ENCODE measurements at regions not wholly inside any gene's neighbourhood (a gene's known extent, or its start where the extent isn't known, plus 50 kb on each side); places are given as distances from the start of the nearest gene placed in this dataset.

DNA sequence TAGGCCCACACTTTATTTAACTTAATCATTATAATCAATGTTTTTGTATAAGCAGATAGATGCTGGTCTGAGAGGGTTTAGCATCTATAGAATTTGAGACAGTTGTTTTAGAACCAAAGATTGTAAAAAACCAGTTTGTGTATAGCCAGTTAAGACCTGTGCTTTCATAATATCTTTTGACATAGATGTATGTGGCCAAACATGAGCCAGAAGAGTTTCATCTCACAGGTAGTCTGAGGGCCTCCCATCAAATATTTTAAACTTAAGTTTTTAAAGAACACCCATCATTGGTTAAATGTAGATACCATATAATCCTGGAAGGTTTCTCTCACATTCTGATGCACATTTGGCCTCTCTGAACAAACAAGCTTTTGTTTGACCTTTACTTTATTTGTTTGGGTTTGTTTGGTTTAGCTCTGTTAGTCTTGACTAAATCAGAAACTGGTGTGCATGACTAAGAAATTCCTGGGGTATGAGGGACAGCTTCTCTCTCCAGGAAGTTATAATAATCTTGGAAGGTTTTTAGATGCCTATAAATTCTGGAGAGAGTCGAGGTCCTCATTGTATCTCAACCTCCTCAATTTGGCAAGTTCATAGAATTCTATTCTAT, 58.0 kb upstream of the TMEM200A start:
- Mint-ChIP-seq H3K9me3 (no peaks in the 10 kb centered on the region), H3K4me1 (no peaks in the 10 kb centered on the region), H3K4me3 (no peak overlapping the region), H3K27me3 (ENCODE audit: insufficient read depth) (no peaks in the 10 kb centered on the region), H3K27ac (no peak overlapping the region), H3K36me3 (ENCODE audit: low read depth) (no peaks in the 10 kb centered on the region)
- Histone ChIP-seq H3K36me3 (ENCODE audit: control insufficient read depth, insufficient read depth, low read length) (no peaks in the 10 kb centered on the region), H3K9ac (ENCODE audit: extremely low read depth, low read length, poor library complexity, severe bottlenecking) (no peak overlapping the region), H3K27ac (ENCODE audit: low read depth, low read length) (no peak overlapping the region), H3K9me3 (ENCODE audit: control insufficient read depth, low read length) (no peaks in the 10 kb centered on the region), H3K27me3 (ENCODE audit: control insufficient read depth, insufficient read depth, low read length, poor library complexity, severe bottlenecking) (no peaks in the 10 kb centered on the region), H3K4me3 (ENCODE audit: low read length) (no peak overlapping the region), H3K4me1 (ENCODE audit: control insufficient read depth, insufficient read depth, low read length) (no peaks in the 10 kb centered on the region)
- no peak for DNase-seq
- TF ChIP-seq, protein P1, sequence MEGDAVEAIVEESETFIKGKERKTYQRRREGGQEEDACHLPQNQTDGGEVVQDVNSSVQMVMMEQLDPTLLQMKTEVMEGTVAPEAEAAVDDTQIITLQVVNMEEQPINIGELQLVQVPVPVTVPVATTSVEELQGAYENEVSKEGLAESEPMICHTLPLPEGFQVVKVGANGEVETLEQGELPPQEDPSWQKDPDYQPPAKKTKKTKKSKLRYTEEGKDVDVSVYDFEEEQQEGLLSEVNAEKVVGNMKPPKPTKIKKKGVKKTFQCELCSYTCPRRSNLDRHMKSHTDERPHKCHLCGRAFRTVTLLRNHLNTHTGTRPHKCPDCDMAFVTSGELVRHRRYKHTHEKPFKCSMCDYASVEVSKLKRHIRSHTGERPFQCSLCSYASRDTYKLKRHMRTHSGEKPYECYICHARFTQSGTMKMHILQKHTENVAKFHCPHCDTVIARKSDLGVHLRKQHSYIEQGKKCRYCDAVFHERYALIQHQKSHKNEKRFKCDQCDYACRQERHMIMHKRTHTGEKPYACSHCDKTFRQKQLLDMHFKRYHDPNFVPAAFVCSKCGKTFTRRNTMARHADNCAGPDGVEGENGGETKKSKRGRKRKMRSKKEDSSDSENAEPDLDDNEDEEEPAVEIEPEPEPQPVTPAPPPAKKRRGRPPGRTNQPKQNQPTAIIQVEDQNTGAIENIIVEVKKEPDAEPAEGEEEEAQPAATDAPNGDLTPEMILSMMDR (conservative IDR thresholded peaks at IDR 0.05), result no peak
- 100% methylated on average over 1 of the region's 1 CpG; no CpG with 5 or more reads in 1 of the 2 experiments for WGBS, 2 experiments (ENCODE audit: insufficient coverage in 1 of 2, insufficient read length in 1 of 2)

DNA sequence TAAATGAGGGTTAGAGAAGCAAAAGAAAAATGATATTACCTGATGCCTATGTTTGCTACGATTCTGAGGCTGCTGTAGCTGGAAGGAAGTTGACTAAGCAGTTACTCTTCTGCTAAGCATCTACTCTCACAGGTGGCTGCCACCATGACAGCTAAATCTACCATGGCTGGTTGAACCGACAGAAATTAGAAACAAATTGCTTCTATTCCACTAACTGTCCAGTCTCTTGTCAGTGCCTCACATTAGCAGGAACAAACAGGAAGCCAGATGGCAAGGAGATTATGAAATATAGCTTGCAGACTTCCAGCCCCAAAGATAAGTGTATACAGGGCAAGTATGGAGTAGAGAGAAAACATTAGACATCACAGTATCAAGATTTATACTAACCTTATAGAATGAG, 59.4 kb upstream of the TMEM200A start:
- no peak overlapping the region for H3K27ac Mint-ChIP-seq
- no peak for DNase-seq
- H3K27me3 Mint-ChIP-seq (ENCODE audit: insufficient read depth), result no peaks in the 10 kb centered on the region
- no peak overlapping the region for H3K9ac ChIP-seq (ENCODE audit: extremely low read depth, low read length, poor library complexity, severe bottlenecking)
- no peaks in the 10 kb centered on the region for H3K4me1 Mint-ChIP-seq
- no peaks in the 10 kb centered on the region for H3K36me3 ChIP-seq (ENCODE audit: control insufficient read depth, insufficient read depth, low read length)
- H3K4me3 Mint-ChIP-seq, result no peak overlapping the region
- no peak overlapping the region for H3K4me3 ChIP-seq (ENCODE audit: low read length)
- H3K4me1 ChIP-seq (ENCODE audit: control insufficient read depth, insufficient read depth, low read length), result no peaks in the 10 kb centered on the region
- H3K36me3 Mint-ChIP-seq (ENCODE audit: low read depth), result no peaks in the 10 kb centered on the region
- no peaks in the 10 kb centered on the region for H3K27me3 ChIP-seq (ENCODE audit: control insufficient read depth, insufficient read depth, low read length, poor library complexity, severe bottlenecking)
- no peaks in the 10 kb centered on the region for H3K9me3 ChIP-seq (ENCODE audit: control insufficient read depth, low read length)
- TF ChIP-seq, protein P1 (conservative IDR thresholded peaks at IDR 0.05), result no peak
- no peaks in the 10 kb centered on the region for H3K9me3 Mint-ChIP-seq
- H3K27ac ChIP-seq (ENCODE audit: low read depth, low read length), result no peak overlapping the region
- 50 to 77% methylated on average over 1 to 2 of the region's 2 CpGs for WGBS, 2 experiments (ENCODE audit: insufficient coverage in 1 of 2, insufficient read length in 1 of 2)

DNA sequence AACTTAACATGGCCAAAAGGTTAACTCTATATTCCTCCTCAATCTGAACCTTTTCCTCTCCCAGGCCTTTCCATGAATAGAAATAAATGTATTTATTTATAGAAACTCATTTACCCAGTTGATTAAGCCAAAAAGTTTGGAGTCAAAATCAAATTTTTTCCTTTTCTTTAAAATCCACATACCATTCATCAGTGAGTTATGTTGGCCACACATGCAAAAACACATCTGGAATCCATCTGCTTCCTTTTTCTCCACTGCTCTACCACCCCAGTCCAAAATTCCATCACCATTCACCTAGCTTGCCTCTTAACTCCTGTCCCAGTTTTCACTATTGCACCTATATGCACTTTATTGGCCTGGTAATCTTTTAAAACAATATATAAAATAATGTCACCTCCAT, 62.4 kb upstream of the TMEM200A start:
- no peaks in the 10 kb centered on the region for H3K9me3 Mint-ChIP-seq
- Histone ChIP-seq H3K27ac (ENCODE audit: low read depth, low read length) (no peak overlapping the region), H3K36me3 (ENCODE audit: control insufficient read depth, insufficient read depth, low read length) (no peaks in the 10 kb centered on the region), H3K9me3 (ENCODE audit: control insufficient read depth, low read length) (no peaks in the 10 kb centered on the region), H3K4me3 (ENCODE audit: low read length) (no peak overlapping the region), H3K9ac (ENCODE audit: extremely low read depth, low read length, poor library complexity, severe bottlenecking) (no peak overlapping the region), H3K4me1 (ENCODE audit: control insufficient read depth, insufficient read depth, low read length) (no peaks in the 10 kb centered on the region), H3K27me3 (ENCODE audit: control insufficient read depth, insufficient read depth, low read length, poor library complexity, severe bottlenecking) (no peaks in the 10 kb centered on the region)
- TF ChIP-seq, protein P1 (conservative IDR thresholded peaks at IDR 0.05), result no peak
- no peaks in the 10 kb centered on the region for H3K36me3 Mint-ChIP-seq (ENCODE audit: low read depth)
- peaks cover 6% of the 10 kb centered on the region for H3K4me1 Mint-ChIP-seq
- no peak overlapping the region for H3K4me3 Mint-ChIP-seq
- H3K27ac Mint-ChIP-seq, result no peak overlapping the region
- H3K27me3 Mint-ChIP-seq (ENCODE audit: insufficient read depth), result no peaks in the 10 kb centered on the region
- DNase-seq, result no peak
